Occipital lobe (tissue), 1 donor: ENCODE measurements at regions not wholly inside any gene's neighbourhood (a gene's known extent, or its start where the extent isn't known, plus 50 kb on each side); places are given as distances from the start of the nearest gene placed in this dataset.

ENCODE experiments used
- DNase-seq: peaks from one replicate; lab custom pipeline; 2025; lab: John Stamatoyannopoulos, UW

DNA sequence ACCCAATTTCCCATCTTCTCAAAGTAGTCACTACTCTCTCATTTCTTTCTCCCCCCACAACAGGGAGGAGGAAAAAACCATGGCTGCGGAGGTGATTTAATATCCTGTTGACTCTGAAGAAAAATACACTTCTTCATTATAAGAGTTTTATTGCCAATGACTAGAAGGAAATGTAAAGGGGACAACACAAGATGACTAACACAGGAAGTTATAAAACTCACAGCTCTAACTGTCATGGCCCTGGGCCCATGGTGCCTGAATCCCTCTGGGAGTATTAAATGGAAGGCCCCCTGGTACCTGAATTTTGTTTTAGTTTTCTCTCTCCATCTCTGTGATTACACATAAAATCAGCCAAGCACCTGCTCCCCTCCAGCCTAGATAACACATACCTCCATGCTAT, 352.8 kb upstream of the FAT3 start:
- no peak for DNase-seq

DNA sequence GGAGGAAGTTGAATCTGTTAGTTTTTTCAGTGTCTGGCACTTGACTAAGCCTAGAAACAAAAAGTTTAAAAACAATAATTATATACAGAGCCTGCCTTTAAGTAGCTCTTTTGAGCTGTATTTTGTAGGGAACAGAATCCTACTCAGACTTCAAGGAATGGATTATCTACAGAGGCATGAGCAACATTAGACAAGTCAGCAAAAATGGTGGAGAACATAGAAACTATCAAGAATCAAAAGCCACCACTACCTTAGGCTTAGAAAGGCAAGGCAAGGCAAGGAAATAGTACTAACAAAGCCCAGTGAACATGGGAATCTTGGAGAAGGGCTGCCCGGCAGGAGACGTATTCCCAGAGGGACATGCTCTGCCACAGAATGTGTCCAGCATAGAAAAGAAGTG, 353.6 kb upstream of the FAT3 start:
- DNase-seq, result no peak

DNA sequence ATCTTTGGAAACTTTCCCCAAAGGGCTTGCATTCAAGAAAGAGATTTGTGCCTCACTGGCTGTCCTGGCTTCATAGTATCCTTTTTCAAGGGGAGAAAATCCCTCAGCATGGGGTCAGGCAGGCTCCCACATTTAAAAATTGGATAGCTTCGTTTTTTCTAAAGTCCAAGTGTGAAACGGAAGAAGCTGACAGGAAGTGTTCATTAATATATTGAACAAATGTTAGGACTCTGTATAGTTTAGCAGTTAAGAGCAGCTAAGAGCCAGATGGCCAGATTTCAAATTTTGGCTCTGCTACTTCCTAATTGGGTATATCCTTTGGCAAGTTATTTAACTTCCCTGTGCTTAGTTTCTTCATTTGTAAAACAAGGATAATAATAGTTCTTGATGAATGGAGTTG, 354.9 kb upstream of the FAT3 start:
- no peak for DNase-seq

DNA sequence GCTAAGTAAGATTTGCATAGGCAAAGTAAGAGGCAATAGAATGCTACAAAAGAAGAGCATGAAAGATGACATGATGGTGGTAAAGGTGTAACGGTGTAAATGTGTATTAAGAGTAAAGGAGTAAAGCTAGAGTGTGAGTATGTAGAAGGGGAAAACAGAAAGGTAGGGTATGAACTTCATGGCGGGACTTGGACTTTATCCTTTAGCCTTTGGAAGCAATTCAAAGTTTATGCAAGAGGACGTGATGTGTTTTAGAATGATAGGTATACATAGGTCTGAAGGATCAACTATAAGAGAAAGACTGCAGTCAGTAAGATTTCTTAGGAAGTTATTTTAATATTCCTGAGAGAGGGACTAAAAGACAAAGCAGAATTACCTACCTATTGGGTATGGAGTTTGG, 358.0 kb upstream of the FAT3 start:
- no peak for DNase-seq

DNA sequence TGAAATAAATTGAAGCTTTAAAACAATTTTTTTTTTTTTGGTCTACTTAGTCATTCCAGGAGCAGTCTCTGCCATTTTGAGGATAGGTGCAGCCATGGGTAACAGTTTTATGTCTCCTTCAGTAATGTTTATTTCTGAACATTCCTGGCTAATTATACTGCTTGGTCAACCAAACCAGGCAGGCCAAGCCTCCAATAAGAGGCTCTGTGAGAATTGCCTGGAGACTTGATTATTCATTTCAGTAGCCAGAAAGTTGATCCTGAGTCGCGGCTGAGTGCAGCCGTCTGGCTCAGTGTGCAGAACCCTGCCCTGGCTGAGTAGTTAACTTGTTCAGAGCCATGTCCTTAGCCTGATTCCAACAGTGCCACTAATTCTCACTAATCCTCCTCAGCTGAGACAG, 364.0 kb upstream of the FAT3 start:
- DNase-seq, result no peak

DNA sequence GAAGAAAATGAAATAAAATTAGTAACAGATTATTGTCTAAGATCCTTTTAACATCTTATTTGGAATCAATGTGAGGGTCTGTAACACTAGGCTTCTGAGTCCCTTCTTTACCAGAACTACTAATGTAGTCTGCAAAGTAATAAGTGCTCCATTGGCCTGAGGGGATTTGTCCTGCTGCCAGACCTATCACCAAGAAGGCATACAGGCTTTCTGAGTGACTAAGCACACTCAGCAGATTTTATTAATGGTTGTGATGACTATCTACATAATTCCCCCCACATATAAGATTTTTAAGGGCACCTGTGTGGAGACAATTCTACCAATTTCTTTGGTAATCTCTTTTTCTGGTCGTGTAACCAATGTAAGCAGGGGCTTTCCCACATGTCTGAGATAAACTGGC, 365.0 kb upstream of the FAT3 start:
- no peak for DNase-seq

DNA sequence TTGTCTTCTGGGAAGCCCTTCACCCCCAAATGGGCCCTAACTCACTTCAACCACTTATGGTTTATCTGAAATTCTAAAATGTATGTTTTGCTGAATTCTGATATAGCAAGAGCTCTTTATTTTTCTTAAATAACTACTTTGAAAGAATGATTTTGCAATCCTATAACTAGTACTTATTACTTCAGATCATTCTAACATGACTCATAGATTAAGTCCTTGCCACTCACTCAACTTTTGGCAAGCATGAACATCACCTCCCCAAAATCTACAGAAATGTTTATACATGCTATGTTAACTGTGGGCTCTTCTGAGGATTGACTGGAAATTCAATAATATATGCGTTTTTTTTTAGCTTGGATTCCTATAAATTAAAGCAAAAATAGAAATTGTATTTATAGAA, 367.4 kb upstream of the FAT3 start:
- no peak for DNase-seq

DNA sequence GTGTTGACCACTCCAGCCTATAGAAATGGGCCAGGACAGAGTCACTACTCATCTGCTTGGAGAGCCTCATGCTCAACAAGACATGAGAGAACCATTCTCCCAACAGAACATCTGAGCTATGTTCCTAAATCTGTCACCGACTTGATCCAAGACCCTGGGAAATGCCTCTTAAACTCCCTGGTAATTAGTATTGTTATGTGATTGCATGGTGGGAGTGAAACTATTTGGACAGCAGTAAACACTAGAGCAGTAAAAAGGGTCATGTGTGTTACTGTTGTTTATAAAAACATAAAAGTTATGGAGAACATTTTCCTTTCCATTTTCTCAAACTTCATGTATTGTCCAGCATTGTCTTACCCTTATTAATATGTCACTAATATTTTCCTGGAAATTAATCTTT, 369.8 kb upstream of the FAT3 start:
- no peak for DNase-seq

DNA sequence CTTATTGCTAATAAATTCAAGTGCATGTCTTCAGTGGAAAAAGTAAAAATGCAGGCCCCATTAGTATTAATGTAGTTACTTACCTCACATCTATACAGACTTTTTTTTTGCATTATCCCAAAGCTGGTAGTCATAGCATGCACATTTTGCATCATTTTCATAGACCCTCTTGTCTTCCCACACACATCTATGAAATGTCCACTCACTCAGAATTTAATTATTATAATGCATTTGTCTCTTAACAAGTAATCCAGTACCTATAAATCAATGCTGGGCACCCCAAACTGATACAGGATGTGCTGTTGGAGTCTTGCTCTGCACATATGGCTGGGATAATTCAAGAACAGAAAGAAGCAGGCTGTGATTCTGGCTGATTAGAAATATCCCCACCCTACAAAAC, 370.4 kb upstream of the FAT3 start:
- no peak for DNase-seq

DNA sequence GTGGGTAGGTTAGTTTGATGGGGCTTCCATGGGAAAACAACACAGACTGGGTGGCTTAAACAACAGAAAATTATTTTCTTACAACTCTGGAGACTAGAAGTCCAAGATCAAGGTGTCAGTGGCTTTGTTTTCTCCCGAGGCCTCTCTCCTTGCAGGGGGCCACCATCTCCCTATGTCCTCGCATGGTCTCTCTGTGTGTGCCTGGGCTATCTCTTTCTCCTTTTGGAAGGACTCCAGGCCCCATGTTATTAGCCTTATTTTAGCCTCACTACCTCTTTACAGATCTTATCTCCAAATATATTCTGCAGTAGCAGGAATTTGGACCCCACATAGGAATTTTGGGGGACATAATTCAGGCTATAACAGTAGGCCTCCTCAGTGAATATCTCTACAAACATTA, 372.7 kb upstream of the FAT3 start:
- DNase-seq, result no peak

DNA sequence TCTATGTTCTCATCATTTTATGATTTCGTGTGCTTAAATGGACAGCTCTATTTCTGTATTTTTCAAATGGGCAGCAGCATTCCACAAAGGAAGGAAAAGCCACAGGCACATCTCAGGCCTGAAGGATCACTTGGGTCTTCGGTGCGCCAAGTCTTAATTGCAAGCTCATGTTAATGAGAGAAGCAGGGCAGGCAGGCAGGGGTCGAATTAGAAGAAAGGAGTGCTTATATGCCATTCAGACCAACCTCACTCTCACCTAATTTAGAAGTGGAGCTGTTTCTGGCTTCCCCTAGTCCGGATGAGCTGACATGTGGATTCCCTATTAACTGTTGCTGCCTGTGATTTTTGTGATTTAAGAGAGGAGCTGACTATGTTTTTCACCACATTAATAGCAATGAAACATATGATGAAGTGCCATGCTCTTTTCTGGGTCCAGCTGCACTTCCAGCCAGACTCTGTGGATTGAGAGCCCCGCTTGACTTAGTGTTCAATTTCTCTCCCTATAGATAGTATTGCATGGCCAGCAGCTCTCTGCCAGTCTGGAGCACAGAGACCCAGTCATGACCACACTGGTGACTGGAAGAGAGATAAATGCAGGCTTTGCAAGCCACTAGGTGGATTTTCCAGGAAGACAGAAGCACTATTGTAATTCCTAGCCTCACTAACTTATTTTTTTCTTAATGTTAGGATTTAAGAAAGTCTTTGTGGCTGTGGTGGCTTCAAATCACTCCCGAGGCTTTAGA, 373.9 kb upstream of the FAT3 start:
- no peak for DNase-seq

DNA sequence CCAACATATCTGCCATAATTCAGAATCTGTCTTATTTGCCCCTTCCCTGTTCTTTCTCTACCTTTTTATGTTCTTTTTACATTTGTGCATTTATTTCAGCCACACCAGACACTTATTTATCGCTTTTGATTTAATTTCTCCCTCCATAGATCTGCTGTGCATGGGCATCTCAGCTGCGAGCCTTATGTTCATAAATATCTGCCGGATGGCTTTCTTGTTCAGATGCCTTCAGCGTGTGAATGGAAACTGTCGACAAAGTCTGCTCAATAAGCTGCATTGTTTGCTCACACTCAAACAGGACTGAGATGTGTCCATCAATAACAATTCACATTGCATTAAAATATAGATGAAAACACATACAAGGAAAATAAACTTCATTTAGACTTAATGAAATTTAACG, 374.6 kb upstream of the FAT3 start:
- DNase-seq, result no peak

DNA sequence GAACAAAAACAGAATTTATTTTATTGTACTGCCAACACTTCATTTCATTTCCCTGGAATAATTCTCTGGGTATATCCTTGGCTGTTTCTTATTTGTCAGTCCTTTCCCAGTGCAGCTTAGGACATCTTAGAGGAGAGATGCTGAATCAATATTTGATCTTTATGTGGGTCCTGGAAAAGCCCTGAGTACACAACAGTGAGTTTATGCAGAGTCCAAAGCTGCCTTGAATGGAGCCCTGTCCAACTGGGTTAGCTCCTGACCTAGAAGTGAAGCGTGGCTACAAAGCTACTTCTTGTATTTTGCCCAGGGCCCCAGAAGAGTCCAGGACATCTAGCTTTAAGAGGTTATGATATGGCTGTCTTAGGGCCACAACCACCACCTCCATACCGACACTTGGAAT, 378.0 kb upstream of the FAT3 start:
- DNase-seq, result no peak

DNA sequence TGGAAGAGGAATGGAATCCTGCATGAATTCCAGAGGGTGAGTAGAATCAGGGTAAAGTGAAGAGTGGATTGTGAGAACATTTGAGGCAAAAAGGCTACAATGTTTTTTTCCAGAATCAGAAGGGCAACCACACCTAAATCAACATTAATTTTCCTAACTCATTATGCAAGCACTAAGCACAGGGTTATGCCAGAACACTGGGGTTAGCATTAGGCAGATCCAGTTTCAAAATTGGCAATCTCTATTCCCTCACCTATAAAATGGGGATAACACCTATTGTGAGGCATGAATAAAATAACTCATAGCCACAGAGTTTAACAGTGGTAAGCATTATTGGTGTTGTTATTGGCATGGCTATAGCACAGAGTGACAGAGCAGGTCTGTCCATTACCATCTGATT, 378.6 kb upstream of the FAT3 start:
- no peak for DNase-seq

DNA sequence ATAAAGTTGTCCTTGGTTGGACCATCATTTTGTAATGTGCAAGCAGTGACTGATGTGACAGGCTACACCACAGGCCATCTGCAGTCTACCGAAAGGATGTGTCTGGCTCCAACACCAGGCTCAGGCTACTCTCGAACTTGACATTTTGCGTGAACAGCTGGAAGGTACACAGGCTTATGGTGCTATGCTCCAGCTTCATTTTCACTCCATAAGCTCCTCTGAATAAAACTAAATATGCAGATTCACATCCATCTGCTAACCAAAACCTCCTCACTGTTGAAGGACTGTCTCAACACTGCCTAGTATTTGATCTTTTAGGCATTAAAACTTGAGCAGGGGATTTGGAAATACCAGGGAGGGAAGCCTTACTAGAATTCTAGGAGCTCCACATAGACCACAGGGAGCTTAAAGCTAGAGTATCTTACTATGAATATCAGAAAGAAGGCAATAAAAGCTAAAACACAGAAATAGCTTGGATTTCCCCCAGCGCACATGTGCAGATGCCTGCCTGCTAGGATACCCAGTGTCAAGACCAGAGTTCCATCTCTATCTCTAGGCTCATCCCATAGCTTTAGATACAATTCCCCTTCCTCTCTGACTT, 383.9 kb upstream of the FAT3 start:
- no peak for DNase-seq

DNA sequence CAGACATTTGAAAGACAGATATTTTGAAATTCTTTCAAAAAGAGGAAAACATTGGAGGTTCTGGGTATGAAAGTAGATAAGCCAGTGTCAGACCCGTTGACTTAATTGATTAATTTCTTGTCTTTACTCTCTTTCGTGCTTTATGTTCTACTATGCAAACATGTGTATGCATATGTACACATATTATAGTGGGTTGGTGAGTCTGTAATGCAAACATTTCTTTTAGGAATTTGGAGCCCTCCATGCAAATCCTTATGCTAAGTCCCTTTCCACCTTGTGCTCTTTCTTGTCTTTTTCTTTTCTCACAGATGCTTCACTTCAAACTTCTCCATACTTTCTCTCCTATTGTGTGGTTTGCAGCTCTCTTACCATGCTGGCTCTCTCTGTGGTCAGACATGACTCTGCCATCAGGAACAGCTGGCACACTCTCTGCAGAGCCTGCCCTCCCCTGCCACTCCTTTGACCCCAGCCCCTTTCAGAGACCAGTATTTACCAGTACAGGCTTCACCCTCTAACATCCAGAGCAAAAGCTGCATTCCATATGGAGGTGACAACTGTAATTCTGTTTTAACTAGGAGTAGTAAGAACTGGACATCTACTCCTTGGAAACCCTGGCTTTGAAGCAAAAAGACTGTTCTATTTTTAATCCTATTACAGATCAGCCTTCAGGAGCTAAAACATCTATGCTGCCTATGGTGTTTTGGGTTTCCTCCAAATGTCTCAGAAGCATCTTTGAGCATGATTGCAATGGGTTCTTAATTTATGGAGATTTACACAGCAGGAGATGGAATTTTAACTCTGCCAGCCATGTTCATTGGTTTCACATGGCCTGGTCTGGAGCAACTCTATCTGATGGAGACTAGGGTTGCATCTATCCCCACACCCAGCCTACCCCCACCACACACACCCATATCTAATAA, 386.9 kb upstream of the FAT3 start:
- no peak for DNase-seq

DNA sequence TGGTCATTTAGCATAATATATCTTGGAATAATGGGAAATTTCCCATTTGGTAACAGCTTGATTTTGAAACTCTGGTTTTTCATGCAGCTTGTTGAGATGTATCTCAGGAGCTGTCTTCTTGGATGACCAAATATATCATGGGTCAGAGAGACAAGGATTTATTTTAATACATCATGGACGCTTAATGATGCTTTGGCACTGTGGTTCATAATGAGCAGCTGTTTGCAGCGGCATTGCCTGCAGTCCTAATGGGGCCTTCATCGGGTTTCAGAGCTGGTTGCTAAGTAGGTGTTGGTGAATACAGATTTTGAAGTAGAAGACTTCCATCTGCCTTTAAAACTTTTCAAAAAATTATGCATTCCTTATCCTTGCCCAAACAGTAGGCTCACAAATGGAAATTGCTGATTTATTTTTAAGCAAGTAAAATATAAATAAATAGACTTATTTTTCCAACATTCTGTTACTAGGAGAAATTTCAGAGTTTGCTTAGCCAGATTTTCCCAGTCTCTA, 389.5 kb upstream of the FAT3 start:
- DNase-seq, result no peak

DNA sequence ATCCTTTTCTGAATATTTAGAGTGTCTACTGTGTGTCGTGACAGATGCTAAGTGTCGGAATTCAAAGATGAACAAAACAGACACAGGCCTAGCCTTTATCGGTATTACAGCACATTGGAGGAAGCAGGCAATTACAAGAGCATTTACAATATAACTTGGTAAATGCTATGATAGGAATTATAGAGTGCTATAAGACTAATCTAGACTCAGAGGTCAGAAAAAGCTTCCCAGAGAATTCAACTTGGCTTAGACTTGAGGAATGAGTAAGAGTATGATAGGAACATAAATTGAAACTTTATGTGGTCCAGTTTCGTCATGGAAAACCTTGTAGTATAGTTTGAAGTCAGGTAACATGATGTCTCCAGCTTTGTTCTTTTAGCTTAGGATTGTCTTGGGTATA, 395.7 kb upstream of the FAT3 start:
- no peak for DNase-seq

DNA sequence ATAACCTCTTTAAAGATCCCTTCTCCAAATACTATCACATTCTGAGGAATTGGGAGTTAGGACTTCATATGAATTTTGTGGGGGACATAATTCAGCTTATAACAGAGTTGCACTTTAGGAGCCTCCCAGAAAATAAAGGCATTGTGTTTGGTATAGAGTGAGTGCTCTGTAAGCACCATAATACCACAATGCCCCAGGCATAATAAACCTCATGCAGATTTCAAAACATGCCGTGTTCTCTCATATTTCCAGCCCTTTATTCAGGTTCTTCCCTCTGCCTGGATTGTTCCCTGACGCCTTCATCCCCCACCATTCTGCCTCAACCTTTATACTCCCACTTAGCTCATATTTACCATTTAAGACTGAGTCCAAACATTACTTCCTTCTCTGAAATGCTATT, 398.8 kb upstream of the FAT3 start:
- DNase-seq, result no peak

DNA sequence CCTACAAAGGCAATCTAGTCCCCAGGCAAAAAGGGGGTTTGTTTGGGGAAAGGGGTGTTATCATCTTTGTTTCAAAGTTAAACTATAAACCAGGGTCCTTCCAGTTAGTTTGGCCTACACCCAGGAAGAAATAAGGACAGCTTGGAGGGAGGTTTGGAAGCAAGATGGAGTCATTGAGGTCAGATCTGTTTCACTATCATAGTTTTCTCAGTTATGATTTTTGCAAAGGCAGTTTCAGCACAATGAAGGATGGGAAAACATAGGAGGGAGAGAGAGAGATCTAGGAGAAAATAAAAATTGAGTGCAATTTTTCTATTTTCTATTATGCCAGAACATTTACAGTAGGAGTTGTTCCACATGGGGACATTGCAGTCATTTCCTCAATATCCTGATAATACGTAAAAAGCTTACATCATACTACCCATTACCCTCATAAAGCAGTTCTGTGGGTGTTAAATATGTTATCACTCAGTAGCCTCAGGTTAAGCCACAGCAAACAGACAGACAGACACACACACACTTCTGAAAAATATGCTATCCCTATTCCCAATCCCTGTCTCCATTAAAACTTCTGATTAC, 401.3 kb upstream of the FAT3 start:
- no peak for DNase-seq

DNA sequence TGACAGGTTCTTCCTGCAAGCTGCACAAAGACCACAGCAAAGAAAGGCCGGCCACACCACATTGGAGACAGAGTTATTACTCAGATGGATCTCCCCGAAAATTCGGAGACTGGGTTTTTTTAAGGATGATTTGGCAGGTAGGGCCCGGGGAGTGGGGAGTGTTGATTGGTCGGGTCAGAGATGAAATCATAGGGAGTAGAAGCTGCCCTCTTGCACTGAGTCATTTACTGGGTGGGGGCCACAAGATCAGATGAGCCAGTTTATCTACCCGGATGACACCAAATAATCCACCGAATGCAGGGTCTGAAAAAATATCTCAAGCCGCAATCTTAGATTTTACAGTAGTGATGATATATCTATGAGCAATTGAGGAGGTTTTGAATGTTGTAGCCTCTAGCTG, 401.8 kb upstream of the FAT3 start:
- no peak for DNase-seq

DNA sequence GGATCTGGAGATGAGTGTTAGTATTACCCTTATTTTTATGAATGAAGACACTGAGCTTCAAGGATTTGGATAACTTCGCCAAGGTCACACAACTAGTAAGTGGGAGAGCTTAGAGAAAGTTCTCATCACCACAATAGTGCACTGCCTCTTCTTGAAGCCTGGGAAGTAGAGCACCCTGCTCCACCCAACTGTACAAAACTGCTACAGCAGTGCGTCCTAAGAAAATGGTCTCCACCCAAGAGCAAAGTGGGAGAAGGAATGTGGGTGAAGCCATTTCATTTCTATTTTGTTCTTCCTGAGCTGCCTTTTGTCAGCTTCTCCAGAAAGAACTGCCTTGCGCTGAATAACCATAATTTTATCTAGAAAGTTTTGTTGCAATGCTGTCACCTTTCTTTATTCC, 403.9 kb upstream of the FAT3 start:
- DNase-seq, result no peak
